GM18861 (cell line): ENCODE measurements at regions not wholly inside any gene's neighbourhood (a gene's known extent, or its start where the extent isn't known, plus 50 kb on each side); places are given as distances from the start of the nearest gene placed in this dataset.
A peak's percentile ranks its signal among the peaks of the same experiment; 100 is the strongest.

Source experiments
- ATAC-seq: cut with Tn5 transposase; IDR thresholded peaks from one replicate; pipeline ENCODE4 v1.9.1; 2021; ENCODE audit not compliant: unreplicated experiment

DNA sequence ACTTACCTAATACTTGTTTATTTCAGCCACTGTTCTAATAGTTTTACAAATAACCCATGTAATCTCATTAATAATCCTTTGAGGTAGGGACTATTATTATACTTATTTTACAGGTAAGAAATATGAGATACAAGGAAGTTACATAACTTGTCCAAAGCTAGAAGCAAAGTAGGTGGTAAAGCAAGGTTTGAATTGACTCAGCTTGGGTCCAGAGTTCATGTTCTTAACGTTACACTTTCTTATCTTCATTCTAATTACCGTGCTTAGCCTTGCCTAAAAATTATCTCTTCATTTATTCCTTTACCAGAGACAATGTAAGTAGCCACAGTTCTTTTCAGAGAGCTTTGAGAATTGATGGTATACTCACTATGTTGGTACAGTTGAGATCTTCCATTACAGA is 743.6 kb downstream of the KCNJ3 start:
- ATAC-seq: no peak

DNA sequence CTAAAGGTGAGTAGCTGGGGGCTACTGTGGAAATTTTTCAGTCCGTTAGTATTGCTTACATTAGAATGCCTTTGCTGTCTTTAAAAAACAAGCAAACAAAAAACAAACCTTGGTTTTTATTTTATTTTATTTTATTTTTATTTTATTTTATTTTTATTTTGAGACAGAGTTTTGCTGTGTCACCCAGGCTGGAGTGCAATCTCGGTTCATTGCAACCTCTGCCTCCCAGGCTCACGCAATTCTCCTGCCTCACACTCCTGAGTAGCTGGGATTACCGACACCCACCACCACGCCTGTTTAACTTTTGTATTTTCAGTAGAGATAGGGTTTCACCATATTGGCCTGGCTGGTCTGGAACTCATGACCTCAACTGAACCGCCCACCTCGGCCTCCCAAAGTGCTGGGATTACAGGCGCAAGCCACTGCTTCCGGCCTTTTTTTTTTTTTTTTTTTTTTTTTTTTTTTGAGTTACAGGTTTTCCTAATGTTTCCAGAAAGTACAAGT is 732.6 kb downstream of the KCNJ3 start:
- no peak for ATAC-seq

DNA sequence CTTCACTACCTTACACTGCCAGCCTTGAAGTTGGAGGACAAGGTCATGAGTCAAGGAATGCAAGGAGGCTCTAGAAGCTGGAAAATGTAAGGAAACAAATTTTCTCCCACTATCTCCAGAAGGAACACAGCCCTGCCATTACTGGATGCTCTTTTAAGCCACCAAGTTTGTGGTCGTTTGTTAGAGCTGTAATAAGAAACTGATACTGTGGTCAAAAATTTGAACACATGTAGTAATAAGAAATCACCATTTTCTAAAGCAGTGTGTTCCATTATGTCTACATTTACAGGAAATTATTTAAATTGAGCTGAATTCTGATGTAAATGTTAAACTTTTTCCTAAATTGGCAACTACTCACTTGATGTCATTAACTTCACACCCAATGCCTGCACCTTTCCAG is 729.0 kb downstream of the KCNJ3 start:
- no peak for ATAC-seq

DNA sequence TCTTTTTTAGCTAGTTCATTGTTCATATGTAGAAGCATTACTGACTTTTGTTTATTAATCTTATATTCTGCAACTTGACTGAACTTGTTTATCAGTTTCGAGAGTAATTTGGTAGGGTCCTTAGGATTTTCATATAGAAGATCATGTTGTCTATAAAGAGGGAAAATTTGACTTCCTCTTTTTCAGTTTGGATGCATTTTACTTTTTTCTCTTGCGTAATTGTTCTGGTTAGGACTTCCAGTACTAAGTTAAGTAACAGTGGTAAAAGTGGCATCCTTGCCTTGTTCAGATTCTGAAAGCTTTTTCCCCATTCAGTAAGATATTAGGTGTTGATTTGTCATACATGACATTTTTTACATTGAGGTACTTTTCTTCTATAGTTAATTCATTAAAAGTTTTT is 726.0 kb downstream of the KCNJ3 start:
- ATAC-seq: no peak

DNA sequence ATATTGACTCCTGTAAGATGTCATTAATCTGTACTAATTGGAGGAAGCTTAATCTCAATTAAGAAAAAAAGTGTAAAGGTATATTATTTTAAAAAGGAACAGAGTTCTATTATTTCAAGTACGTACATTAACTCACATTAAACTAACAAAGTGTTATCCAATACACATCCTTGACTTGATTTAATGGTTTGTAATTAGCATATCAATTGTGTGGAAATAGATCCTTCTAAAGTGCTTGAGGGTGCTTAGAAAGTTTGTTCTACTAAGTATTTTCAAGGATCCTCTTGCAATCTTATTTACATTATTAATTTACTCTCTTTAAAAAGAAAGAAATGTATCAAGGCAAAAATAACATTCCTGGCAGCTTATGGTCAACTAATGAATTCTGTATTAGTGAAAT is 720.3 kb downstream of the KCNJ3 start:
- no peak for ATAC-seq

DNA sequence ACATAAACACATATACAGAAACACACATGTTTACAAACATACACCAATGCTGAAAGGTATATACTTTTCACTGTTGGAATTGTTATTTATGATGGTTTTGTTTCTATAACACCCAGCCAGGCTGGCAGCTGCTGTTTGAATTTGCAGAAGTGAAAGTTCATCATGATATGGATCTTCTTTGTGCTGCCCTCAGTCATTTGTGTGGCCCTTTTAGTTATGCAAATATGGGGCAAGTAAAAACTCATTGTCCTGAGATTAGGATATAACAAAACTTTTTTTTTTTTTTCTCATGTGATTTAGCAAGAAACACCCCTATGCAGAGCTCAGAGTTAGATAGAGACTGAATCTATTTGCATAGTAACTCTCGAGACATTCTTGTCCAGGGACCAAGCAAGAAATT is 714.1 kb downstream of the KCNJ3 start:
- ATAC-seq: peak; percentile 99

DNA sequence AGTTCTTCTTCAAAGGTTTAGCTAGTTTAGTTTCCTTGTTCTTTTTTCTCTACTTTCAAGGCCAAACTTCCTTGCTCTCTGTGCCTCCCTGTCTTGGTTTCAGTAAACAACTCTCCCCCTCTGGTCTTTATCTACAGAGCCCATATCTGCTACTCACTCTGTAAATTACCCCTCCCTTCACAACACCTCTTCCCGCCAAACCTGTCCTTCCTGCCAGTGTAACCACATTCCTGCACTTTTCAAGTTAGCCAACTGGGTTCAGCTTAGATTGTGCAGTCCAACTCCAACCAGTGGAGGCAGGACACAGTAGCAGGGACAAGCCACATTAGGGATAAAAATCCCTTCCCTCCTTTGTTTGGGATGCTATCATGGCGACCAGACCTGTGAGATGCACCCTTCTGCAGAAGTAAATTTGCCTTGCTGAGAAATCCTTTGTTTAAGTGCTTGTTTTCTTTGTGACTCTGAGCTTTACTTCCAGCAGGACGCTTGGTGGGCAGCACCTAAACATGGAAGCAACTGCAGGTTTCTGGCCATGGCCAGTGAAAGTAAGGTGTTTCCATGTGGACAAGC is 706.0 kb downstream of the KCNJ3 start:
- ATAC-seq: no peak

DNA sequence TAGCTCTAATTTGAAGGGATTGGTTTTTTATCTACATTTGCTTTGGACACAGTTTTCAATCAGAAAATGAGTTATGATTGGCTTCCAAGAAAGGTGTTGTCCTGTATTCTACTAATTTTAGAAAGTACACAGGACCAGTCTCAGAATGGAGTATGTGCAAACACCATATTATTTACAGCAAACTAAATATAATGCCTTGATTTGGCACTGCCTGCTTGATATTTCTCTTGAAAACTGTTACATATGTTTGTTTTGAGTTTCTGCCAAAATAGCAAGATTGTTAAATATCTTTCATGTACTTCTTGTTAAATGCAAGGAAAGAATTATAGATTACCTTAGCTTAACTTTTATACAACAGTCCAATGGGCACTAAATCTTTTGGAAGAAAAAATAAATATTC is 694.9 kb downstream of the KCNJ3 start:
- no peak for ATAC-seq

DNA sequence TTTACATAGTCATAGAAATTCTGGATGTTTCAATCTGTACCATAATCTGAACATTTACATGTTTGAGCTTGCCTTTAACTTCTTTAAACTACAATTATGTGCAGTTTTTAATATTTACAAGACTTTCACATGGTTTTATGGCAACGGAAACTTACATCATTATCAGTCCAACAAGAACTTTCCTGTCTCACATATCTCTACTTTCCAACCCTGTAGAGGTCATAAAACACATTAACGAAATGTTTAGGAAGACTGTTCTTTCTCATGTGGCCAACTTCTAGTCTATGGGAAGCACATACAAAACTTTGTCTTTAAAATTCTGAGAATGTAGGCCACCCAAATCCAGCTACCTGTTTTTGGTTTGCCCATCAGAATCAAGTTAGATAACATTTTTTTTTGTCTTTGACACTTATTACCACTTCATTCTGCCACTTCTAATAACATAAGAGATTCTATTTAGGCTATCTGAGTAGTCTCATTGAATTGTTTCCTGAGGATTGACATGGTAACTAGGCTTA is 693.2 kb downstream of the KCNJ3 start:
- no peak for ATAC-seq

DNA sequence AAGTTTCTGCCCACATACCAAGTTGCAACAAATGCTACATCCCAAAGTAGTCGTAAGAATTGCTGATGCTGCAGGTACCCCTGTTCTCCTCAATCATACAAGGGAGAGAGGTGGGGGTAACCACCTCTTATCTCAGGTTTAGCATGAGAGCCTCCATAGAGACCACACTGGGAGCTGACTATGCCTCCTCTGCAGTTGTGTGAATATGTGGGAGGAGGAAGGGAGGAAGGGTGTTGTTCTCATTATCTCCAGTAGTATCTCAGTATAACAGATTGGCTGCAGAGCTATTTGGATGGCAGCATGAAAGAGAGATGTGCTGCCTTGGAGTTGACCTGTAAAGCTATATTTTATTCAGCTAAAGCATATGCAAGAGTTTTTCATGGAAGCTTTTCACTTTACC is 690.7 kb downstream of the KCNJ3 start:
- ATAC-seq: no peak

DNA sequence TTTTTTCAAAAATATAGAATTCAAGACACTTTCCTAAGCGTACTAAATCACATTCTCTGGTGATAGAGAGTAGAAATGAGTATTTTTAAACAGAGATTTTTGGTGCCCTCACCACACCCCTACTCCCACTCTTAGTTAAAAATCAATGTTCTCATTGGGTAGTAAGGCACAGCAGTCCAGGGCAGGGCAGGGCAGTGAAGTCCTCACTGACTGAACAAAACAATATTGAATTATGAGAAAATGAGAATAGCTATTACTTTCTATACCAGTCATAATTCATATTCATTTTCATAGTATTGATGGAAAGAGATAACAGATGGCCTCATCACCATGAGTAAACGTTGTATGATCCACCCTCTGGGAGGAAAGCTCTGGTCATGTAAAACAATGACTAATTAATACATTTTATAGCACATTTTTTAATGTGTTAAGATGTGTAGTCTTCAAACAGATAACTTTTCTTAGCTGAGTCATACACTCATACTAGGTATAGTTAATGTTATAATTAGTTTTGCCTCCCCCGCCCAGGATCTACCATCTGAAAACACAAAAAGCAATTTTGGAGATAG is 686.1 kb downstream of the KCNJ3 start:
- ATAC-seq: no peak

DNA sequence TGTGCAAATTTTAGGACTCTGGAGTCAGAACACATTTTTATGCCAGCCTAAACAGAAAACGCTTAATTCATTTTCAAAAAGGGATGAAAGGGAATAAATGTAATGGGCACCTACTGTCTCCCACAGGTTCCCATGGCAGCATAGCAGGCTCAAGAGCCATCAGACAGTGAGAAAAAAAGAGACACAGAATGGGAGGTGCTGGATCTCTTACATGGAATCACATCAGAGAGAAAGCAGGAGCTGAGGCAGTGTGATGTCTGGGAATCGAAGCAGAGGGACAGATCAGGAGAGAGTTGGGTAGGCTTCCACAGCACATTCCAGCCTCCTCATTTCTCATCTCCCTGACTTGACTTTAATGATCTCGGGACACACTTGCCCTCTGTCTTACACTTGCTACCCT is 684.3 kb downstream of the KCNJ3 start:
- ATAC-seq: no peak

DNA sequence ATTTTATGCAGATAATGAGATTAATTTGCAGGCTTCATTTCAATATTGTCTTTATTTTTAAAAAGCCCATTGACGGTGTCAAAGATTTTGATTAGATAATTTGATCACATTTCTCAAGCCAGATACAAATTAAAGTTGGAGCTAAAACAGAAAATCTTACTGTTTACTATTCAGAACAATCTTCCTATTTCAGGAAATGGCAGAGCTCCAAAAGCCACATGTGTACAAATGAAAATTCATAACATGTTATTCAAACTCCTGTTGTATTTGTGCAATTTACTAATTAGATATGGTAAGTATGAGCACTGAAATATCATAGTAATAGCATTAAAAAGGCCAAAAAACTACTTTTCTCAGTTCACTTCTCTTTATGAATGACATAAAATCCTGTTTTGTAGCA is 682.9 kb downstream of the KCNJ3 start:
- ATAC-seq: no peak

DNA sequence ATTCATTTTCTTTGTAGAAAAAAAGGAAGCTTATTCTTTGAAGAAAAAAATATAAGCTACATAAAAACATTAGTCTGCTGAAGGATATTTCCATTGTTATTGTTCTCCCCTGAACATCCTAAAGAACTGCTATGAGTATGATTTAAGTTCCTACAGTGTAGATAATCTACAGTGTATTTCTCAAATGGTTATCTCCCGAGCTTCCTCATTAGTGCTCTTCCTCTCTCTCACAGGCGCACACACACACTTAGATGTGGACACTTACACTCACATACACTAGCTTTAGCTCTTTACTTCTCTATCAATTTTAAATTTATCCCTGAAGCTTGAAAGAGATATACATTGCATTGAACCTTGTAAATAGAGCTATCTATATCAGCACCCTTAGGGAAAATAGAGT is 681.0 kb downstream of the KCNJ3 start:
- ATAC-seq: no peak

DNA sequence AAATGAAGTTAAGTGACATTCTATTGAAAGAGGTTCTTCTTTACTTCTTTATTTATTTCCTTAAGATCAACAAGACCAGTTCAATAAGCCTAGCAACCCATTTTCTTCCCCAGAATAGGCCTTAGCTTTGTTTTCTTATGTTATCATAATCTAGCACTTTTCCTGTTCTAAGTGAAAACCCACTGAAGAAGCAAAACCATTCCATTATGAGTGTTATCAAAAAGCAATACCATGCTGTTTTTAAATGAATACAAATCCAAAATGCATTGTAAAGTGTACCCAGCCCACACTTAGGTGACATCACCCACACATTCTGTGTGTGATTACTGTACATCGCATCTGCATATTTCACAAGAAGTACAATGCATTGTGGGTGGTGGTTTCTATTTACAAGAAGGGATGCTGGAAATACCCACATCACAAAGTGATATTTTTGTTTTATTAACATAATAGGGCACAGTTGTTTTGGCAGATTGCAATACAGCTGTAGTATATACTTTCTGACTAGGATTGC is 679.5 kb downstream of the KCNJ3 start:
- ATAC-seq: no peak

DNA sequence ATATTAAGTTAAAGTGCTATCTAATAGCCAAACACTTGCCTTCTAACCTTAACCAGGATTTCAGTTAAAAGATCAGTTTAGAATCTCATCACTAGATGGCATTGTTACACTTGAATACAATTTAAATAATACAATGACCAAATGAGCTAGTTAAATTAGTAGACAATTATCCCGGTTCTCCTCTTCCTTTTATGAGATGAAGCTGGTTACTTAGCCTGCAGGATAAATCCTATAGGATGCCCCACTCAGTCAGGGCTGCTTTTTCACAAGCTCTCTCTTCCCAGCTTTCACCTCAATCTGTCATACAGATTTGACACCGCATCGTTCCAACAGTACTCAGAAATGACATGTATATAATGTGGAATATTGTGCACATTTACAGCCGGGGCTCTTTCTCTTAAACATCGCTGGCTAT is 678.8 kb downstream of the KCNJ3 start:
- ATAC-seq: no peak

DNA sequence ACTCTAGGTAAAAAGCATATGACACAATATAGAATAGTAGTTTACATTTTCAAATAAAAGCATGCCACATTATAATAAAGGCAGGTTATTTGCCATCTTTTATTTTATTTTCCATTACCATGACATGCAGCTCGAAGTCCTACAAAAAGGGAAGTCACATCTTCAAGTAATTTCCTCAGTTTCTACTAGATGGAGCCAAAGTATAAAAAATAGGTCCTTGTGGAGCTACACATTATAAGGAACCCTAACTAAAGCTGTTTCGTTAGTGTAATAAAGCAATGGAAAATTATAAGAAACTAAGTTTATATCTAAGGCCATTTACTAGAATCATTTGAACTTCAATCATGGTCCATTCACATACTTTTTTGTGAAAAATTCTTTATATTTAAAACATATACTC is 674.5 kb downstream of the KCNJ3 start:
- ATAC-seq: no peak

DNA sequence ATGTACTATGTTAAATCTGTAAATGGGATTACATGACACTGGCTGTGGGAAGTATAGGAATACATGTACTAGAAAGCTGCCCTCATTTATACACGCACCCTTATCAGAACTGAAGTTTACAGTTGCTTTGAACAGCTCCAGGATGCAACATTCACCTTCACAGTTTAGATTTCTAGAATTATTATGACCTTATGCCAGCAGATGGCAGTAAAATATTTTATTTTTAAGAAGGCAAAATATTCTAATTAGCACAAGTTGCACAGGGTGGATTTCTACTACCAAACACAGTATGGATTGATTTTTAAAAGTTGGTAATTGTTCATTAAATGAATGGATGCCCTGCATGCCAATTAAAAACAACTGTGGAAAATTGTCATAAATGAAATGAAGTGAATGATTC is 670.4 kb downstream of the KCNJ3 start:
- ATAC-seq: peak; percentile 49

DNA sequence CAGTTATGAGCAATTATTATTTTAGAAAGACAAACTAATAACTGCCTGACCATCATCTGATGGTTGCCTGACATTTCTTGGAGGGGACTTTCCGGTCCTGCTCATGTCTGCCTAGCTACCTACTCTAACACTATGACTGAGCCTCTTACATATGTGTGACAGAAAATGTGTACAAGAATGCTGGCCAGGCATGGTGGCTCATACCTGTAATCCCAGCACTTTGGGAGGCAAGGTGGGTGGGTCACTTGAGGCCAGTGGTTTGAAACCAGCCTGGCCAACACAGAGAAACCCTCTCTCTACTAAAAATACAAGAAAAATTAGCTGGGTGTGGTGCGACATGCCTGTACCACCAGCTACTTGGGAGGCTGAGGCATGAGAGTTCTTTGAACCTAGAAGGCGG is 666.3 kb downstream of the KCNJ3 start:
- ATAC-seq: no peak

DNA sequence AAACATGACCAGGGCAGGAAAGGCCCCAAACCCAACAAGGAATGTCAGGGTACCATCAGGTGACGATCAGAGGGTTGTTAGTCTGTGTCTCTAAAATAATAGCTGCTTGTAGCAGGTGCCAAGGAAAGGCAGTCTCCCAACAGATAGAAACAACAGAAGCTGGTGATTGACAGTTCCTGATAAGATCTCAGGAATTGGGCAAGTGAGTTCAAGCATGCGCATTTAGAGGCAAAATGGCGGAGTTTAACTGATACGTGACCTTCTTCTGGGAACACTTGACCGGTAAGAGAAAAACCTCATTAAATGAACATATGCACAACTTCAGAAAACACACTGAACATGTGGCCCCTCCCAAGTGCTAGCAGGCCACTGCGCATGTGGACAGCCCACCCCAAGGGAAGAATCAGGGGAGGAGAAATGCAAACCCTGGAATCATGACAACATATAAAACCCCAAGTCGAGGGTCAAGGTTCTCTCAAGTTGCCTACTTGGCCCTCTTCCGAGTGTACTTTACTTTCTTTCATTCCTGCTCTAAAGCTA is 664.9 kb downstream of the KCNJ3 start:
- no peak for ATAC-seq

DNA sequence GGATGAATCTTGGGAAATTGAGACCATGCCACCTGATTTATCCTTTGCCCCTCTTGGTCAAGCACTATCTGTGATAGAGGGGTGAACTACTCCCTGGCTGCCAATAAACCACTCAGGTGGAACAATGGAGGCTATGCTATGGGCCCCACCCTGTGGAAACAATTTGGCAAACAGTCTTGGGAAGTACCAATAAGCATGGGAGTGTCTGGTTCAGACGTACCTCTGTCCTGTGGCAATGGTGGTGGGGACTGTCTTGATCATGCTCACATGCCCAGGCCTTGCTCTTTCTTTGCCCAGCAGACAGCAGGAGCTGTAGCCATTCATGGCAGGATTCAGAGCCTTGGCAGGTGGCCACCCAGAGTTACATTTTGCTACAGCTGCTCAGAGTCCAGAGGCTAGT is 658.7 kb downstream of the KCNJ3 start:
- ATAC-seq: no peak

DNA sequence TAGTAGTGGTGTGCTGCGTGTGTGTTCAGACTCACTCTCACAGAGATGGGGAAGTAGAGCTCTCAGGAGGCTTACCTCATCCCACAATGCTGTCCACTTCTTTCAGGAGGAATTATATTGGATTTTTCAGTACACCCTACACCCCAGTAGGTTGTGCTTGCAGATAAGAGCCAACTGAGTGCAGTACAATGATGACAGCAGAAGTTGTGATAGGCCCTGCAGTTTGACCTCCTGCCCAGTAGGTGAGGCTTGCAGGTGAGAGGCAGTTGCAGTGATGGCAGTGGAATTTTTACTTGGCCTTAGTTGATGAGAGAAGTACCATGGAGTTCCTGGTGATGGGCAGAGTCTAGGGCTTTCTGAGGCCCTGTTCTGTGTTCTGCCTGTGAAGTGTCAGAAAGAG is 657.8 kb downstream of the KCNJ3 start:
- no peak for ATAC-seq
